H1 (cell line): ENCODE measurements at regions not wholly inside any gene's neighbourhood (a gene's known extent, or its start where the extent isn't known, plus 50 kb on each side); places are given as distances from the start of the nearest gene placed in this dataset.

ENCODE experiments used
- CTCF ChIA-PET: fragments of 300-600 bp; sonication (Branson Sonifier 250); formaldehyde crosslinking; loops from one replicate; lab custom pipeline; 2021; ENCODE audit not compliant: partially characterized antibody; lab: Charles Lee
- POLR2A ChIA-PET: fragments of 300-600 bp; sonication (Branson Sonifier 250); formaldehyde crosslinking; loops from one replicate; lab custom pipeline; 2021; ENCODE audit warnings: inconsistent platforms; ENCODE audit not compliant: partially characterized antibody; lab: Charles Lee
- DNase-seq, 2 experiments: peaks; one replicate each; pipeline versions ENCODE4 v3.0.0 to v3.0.0-alpha.2; 2010 to 2022; ENCODE audit warnings: low spot score in 2 of 2, low read depth in 1 of 2, mixed read lengths in 1 of 2
- FAIRE-seq: peaks from 2 replicates; lab custom pipeline; 2011; peaks lifted over from hg19 to GRCh38; lab: Jason Lieb, UNC
- H2AFZ ChIP-seq: 2 replicates; pipeline ENCODE4 v1.8.1; 2012; ENCODE audit warnings: low read length, inconsistent platforms
- H2AK5ac ChIP-seq: 2 replicates; pipeline ENCODE4 v1.6.1; 2013; ENCODE audit warnings: low read depth, low read length
- H2BK120ac ChIP-seq: replicated peaks from 2 replicates; pipeline ENCODE3; 2013; ENCODE audit warnings: low read depth, low read length, inconsistent platforms
- H2BK12ac ChIP-seq: 2 replicates; pipeline ENCODE4 v1.6.1; 2013; ENCODE audit warnings: low read depth, low read length
- H2BK15ac ChIP-seq: 2 replicates; pipeline ENCODE4 v1.6.1; 2013; ENCODE audit warnings: low read length
- H2BK20ac ChIP-seq: 2 replicates; pipeline ENCODE4 v1.6.1; 2013; ENCODE audit warnings: low read length
- H2BK5ac ChIP-seq: 2 replicates; pipeline ENCODE4 v1.6.1; 2013; ENCODE audit warnings: low read depth, low read length
- H3K14ac ChIP-seq: 2 replicates; pipeline ENCODE4 v1.6.1; 2013; ENCODE audit warnings: inconsistent platforms; ENCODE audit not compliant: insufficient read length
- H3K18ac ChIP-seq: 2 replicates; pipeline ENCODE4 v1.6.1; 2013; ENCODE audit warnings: low read length; ENCODE audit errors: extremely low read depth
- H3K23ac ChIP-seq: 2 replicates; pipeline ENCODE4 v1.6.1; 2013; ENCODE audit warnings: inconsistent platforms; ENCODE audit not compliant: insufficient read length
- H3K23me2 ChIP-seq: 2 replicates; pipeline ENCODE4 v1.6.1; 2013; ENCODE audit warnings: low read depth, low read length
- H3K27ac ChIP-seq: 2 replicates; pipeline ENCODE4 v1.6.1; 2011; ENCODE audit warnings: low read depth, low read length, inconsistent platforms
- H3K27me3 ChIP-seq, 4 experiments: replicated peaks in 1 of 4; 1 replicate in 1 of 4; 2 replicates in 3 of 4; pipeline versions ENCODE4 v1.6.1 to v1.8.1; 2011 to 2013; ENCODE audit warnings: low read length in 3 of 4, mild to moderate bottlenecking in 3 of 4, inconsistent platforms in 2 of 4, mixed read lengths in 2 of 4, moderate library complexity in 1 of 4; ENCODE audit not compliant: control insufficient read depth in 3 of 4, insufficient read depth in 3 of 4; ENCODE audit errors: extremely low read depth in 1 of 4
- H3K36me3 ChIP-seq, 4 experiments: 2 replicates each; pipeline versions ENCODE4 v1.6.1 to v1.8.1; 2011 to 2013; ENCODE audit warnings: mild to moderate bottlenecking in 4 of 4, low read length in 3 of 4, moderate library complexity in 2 of 4, control low read depth in 1 of 4, inconsistent platforms in 1 of 4; ENCODE audit not compliant: insufficient read depth in 4 of 4, control insufficient read depth in 2 of 4
- H3K4ac ChIP-seq: replicated peaks from 2 replicates; pipeline ENCODE3; 2013; ENCODE audit warnings: low read length, low read depth, mixed read lengths, inconsistent platforms; ENCODE audit not compliant: insufficient read length
- H3K4me1 ChIP-seq, 4 experiments: replicated peaks in 1 of 4; 1 replicate in 1 of 4; 2 replicates in 3 of 4; pipeline versions ENCODE4 v1.6.1 to v1.8.1; 2011 to 2013; ENCODE audit warnings: low read length in 3 of 4, inconsistent platforms in 2 of 4, mixed read lengths in 1 of 4; ENCODE audit not compliant: insufficient read depth in 4 of 4, control insufficient read depth in 3 of 4
- H3K4me2 ChIP-seq, 2 experiments: 2 replicates each; pipeline versions ENCODE4 v1.6.1 to v1.8.1; 2011 to 2013; ENCODE audit warnings: low read depth in 2 of 2, low read length in 2 of 2, control low read depth in 1 of 2, inconsistent platforms in 1 of 2, mild to moderate bottlenecking in 1 of 2; ENCODE audit not compliant: insufficient read depth in 1 of 2
- H3K4me3 ChIP-seq, 4 experiments: fragments of 200-600, 300-600 bp in 1 of 4; sonication (generic), shearing (Covaris generic), sonication (Bioruptor Twin) in 1 of 4; 2 replicates each; pipeline versions ENCODE4 v1.5.1 to v1.8.1; 2011 to 2016; ENCODE audit warnings: low read length in 4 of 4, low read depth in 3 of 4, control low read depth in 2 of 4, inconsistent platforms in 2 of 4, mild to moderate bottlenecking in 2 of 4, mixed read lengths in 1 of 4, moderate library complexity in 1 of 4; ENCODE audit not compliant: insufficient read depth in 2 of 4; ENCODE audit errors: extremely low read depth in 1 of 4
- H3K56ac ChIP-seq: replicated peaks from 2 replicates; pipeline ENCODE3; 2013; ENCODE audit warnings: low read depth, mild to moderate bottlenecking, mixed read lengths, low read length, inconsistent platforms; ENCODE audit not compliant: insufficient read length
- H3K79me1 ChIP-seq: 2 replicates; pipeline ENCODE4 v1.6.1; 2013; ENCODE audit warnings: low read depth, low read length, control low read depth
- H3K79me2 ChIP-seq, 2 experiments: 2 replicates each; pipeline versions ENCODE4 v1.6.1 to v1.8.1; 2012 to 2013; ENCODE audit warnings: low read length in 2 of 2, mild to moderate bottlenecking in 2 of 2, inconsistent platforms in 1 of 2; ENCODE audit not compliant: insufficient read depth in 2 of 2, control insufficient read depth in 1 of 2
- H3K9ac ChIP-seq, 4 experiments: replicated peaks in 1 of 4; 1 replicate in 1 of 4; 2 replicates in 3 of 4; pipeline versions ENCODE4 v1.6.1 to v1.8.1; 2011 to 2013; ENCODE audit warnings: low read depth in 3 of 4, low read length in 3 of 4, control low read depth in 2 of 4, mild to moderate bottlenecking in 2 of 4, moderate library complexity in 2 of 4, inconsistent platforms in 1 of 4; ENCODE audit errors: extremely low read depth in 1 of 4
- H3K9me3 ChIP-seq, 2 experiments: 2 replicates each; pipeline versions ENCODE4 v1.6.1 to v1.8.1; 2012 to 2013; ENCODE audit warnings: mild to moderate bottlenecking in 2 of 2, moderate library complexity in 2 of 2, control low read depth in 1 of 2, inconsistent platforms in 1 of 2, low read depth in 1 of 2, low read length in 1 of 2, mixed read lengths in 1 of 2; ENCODE audit not compliant: insufficient read depth in 2 of 2
- H4K20me1 ChIP-seq, 2 experiments: replicated peaks in 1 of 2; 2 replicates each; pipeline versions ENCODE3 to v1.8.1; 2011 to 2013; ENCODE audit warnings: inconsistent platforms in 2 of 2, low read length in 2 of 2, mild to moderate bottlenecking in 1 of 2; ENCODE audit not compliant: insufficient read depth in 2 of 2, control insufficient read depth in 1 of 2
- H4K5ac ChIP-seq: 2 replicates; pipeline ENCODE4 v1.6.1; 2013; ENCODE audit warnings: low read length, low read depth, mixed read lengths, inconsistent platforms; ENCODE audit not compliant: insufficient read length
- H4K8ac ChIP-seq: 2 replicates; pipeline ENCODE4 v1.8.0; 2013; ENCODE audit warnings: mild to moderate bottlenecking, moderate library complexity, low read length, inconsistent platforms; ENCODE audit not compliant: insufficient read depth; ENCODE audit errors: extremely low read depth
- H4K91ac ChIP-seq: replicated peaks from 2 replicates; pipeline ENCODE3; 2013; ENCODE audit warnings: low read length, mixed read lengths, inconsistent platforms; ENCODE audit not compliant: insufficient read length
- ASH2L ChIP-seq: fragments of 200-600, 300-600 bp; sonication (generic); IDR thresholded peaks from one replicate; pipeline ENCODE4 v1.7.1; 2017; ENCODE audit warnings: low read length
- BCL11A ChIP-seq, 2 experiments: IDR thresholded peaks; one replicate each; pipeline ENCODE4 v1.6.1; 2011; ENCODE audit warnings: low read depth in 2 of 2, low read length in 2 of 2, mild to moderate bottlenecking in 2 of 2
- BRCA1 ChIP-seq: IDR thresholded peaks from 2 replicates; pipeline ENCODE4 v1.6.1; 2012; ENCODE audit warnings: low read depth, low read length, improper control_type of control experiment
- CREB1 ChIP-seq: IDR thresholded peaks from 2 replicates; pipeline ENCODE4 v1.6.1; 2012; ENCODE audit warnings: inconsistent platforms
- CTBP2 ChIP-seq: IDR thresholded peaks from 2 replicates; pipeline ENCODE4 v1.7.0; 2011; ENCODE audit warnings: borderline replicate concordance, mild to moderate bottlenecking, moderate library complexity, mixed read lengths, low read length; ENCODE audit not compliant: insufficient read depth, insufficient read length
- E2F6 ChIP-seq: IDR thresholded peaks from 2 replicates; pipeline ENCODE4 v1.6.1; 2012; ENCODE audit warnings: inconsistent platforms
- EGR1 ChIP-seq: IDR thresholded peaks from 2 replicates; pipeline ENCODE4 v1.6.1; 2011; ENCODE audit warnings: low read depth, low read length, borderline replicate concordance
- EP300 ChIP-seq, 2 experiments: IDR thresholded peaks; 1 replicate in 1 of 2; 2 replicates in 1 of 2; pipeline ENCODE4 v1.6.1; 2011 to 2012; ENCODE audit warnings: low read depth in 2 of 2, low read length in 2 of 2, mild to moderate bottlenecking in 2 of 2, borderline replicate concordance in 1 of 2, inconsistent platforms in 1 of 2, moderate library complexity in 1 of 2
- RBBP5 ChIP-seq: IDR thresholded peaks from 2 replicates; pipeline ENCODE4 v1.7.1; 2012; ENCODE audit warnings: low read depth, mild to moderate bottlenecking, inconsistent platforms, low read length, moderate library complexity, borderline replicate concordance
- RFX5 ChIP-seq: IDR thresholded peaks from 2 replicates; pipeline ENCODE4 v1.6.1; 2011; ENCODE audit warnings: low read depth, low read length, improper control_type of control experiment, borderline replicate concordance
- SP2 ChIP-seq: IDR thresholded peaks from 2 replicates; pipeline ENCODE4 v1.6.1; 2012; ENCODE audit warnings: mild to moderate bottlenecking, low read length, inconsistent platforms
- SP4 ChIP-seq: IDR thresholded peaks from 2 replicates; pipeline ENCODE4 v1.6.1; 2012; ENCODE audit warnings: low read length, inconsistent platforms
- TCF12 ChIP-seq: IDR thresholded peaks from 2 replicates; pipeline ENCODE4 v1.6.1; 2011; ENCODE audit warnings: low read depth, mild to moderate bottlenecking, low read length
- TEAD4 ChIP-seq: IDR thresholded peaks from 2 replicates; pipeline ENCODE4 v1.6.1; 2012; ENCODE audit warnings: low read depth, low read length, inconsistent platforms, mixed read lengths
- USF2 ChIP-seq: IDR thresholded peaks from 2 replicates; pipeline ENCODE4 v1.6.1; 2011; ENCODE audit warnings: low read length, improper control_type of control experiment
- WGBS, 2 experiments: shearing (Covaris generic) in 1 of 2; methylation state at CpG; one replicate each; pipeline versions ENCODE4 v1.1.6 to v1.1.7; 2013 to 2015; ENCODE audit warnings: low lambda C conversion rate in 2 of 2, mixed read lengths in 2 of 2, inconsistent platforms in 1 of 2, low coverage in 1 of 2, missing lambda C conversion rate in 1 of 2; ENCODE audit not compliant: insufficient replicate concordance in 2 of 2, insufficient coverage in 1 of 2, insufficient read length in 1 of 2; ENCODE audit errors: extremely low coverage in 1 of 2, missing lambda C conversion rate in 1 of 2; 5-methylcytosine and 5-hydroxymethylcytosine counted together

GRCh38 chr4:126344472-126344871 is 1029.7 kb downstream of the FAT4 start:
- DNase-seq, result no peak
- no peak overlapping the region for H3K14ac ChIP-seq
- TF ChIP-seq USF2, result no peak
- no peak for TF ChIP-seq CREB1
- no peak for TF ChIP-seq SP4
- TF ChIP-seq TEAD4, result no peak
- no peak for TF ChIP-seq RBBP5
- no peak for TF ChIP-seq E2F6
- no peak for TF ChIP-seq TCF12
- TF ChIP-seq ASH2L, result no peak
- TF ChIP-seq SP2, result no peak
- no peak for TF ChIP-seq RFX5
- no peak for TF ChIP-seq BRCA1
- TF ChIP-seq BCL11A (IDR thresholded peaks at IDR 0.05; ENCODE audit: low read depth in 2 of 2, low read length in 2 of 2), result no peak
- TF ChIP-seq EGR1, result no peak
- no peak for TF ChIP-seq CTBP2
- no peak for TF ChIP-seq EP300 (IDR thresholded peaks at IDR 0.05; ENCODE audit: borderline replicate concordance in 1 of 2, low read depth in 2 of 2, low read length in 2 of 2)

More at GRCh38 chr4:126344472-126344871, 1029.7 kb downstream of the FAT4 start:
- Histone ChIP-seq H2BK12ac (no peak overlapping the region), H3K79me1 (no peaks in the 10 kb centered on the region), H2AFZ (no peak overlapping the region), H3K23ac (no peak overlapping the region), H3K56ac (no peak overlapping the region), H2BK20ac (no peak overlapping the region), H3K27ac (no peak overlapping the region), H3K4ac (no peak overlapping the region), H2AK5ac (no peak overlapping the region), H2BK5ac (no peak overlapping the region), H3K79me2 (no peaks in the 10 kb centered on the region), H3K23me2 (no peaks in the 10 kb centered on the region), H4K91ac (no peak overlapping the region), H2BK120ac (no peak overlapping the region), H4K8ac (no peak overlapping the region), H3K9me3 (no peaks in the 10 kb centered on the region), H2BK15ac (no peak overlapping the region), H4K20me1 (no peaks in the 10 kb centered on the region), H3K9ac (no peak overlapping the region), H3K36me3 (no peaks in the 10 kb centered on the region), H3K4me2 (no peak overlapping the region), H3K18ac (no peak overlapping the region), H3K4me1 (no peaks in the 10 kb centered on the region), H4K5ac (no peak overlapping the region), H3K27me3 (no peaks in the 10 kb centered on the region), H3K4me3 (no peak overlapping the region)
- WGBS, 2 experiments, result 84% methylated on average over 5 of the region's 6 CpGs; no CpG with 5 or more reads in 1 of the 2 experiments
- FAIRE-seq, result no peak
- CTCF ChIA-PET, result no interaction called here
- POLR2A ChIA-PET, result no interaction called here
